ENCODE measurements at regions not wholly inside any gene's neighbourhood (a gene's known extent, or its start where the extent isn't known, plus 50 kb on each side); places are given as distances from the start of the nearest gene placed in this dataset.

GRCh38 chr4:43132010-43132582 lies 239.6 kb downstream of the GRXCR1 start:
- no peaks in the 10 kb centered on the region for H3K27me3 ChIP-seq (ENCODE audit: insufficient read depth, poor library complexity, severe bottlenecking)
- no peak overlapping the region for H3K4me3 ChIP-seq (replicated peaks; ENCODE audit: insufficient read depth, low read length)
- TF ChIP-seq REST (IDR thresholded peaks at IDR 0.05; ENCODE audit: insufficient replicate concordance, low read depth) (no peak), SPI1 (IDR thresholded peaks at IDR 0.05; ENCODE audit: borderline replicate concordance, low read depth) (no peak), GABPA (IDR thresholded peaks at IDR 0.05; ENCODE audit: low read depth) (no peak), CTCF (IDR thresholded peaks at IDR 0.05; ENCODE audit: insufficient read depth, low read length) (peak; percentile 83)
- H3K27ac ChIP-seq (replicated peaks), result no peak overlapping the region
- peak; percentile 1 to 45 for DNase-seq (ENCODE audit: low read depth in 1 of 2, low spot score in 1 of 2)

GRCh38 chr4:43133566-43133965 lies 241.1 kb downstream of the GRXCR1 start:
- Histone ChIP-seq H3K4me3 (replicated peaks; ENCODE audit: insufficient read depth, low read length) (no peak overlapping the region), H3K27me3 (ENCODE audit: insufficient read depth, poor library complexity, severe bottlenecking) (no peaks in the 10 kb centered on the region), H3K27ac (replicated peaks) (no peak overlapping the region)
- no peak for DNase-seq (ENCODE audit: low read depth in 1 of 2, low spot score in 1 of 2)
- TF ChIP-seq REST (IDR thresholded peaks at IDR 0.05; ENCODE audit: insufficient replicate concordance, low read depth), result no peak
- TF ChIP-seq GABPA (IDR thresholded peaks at IDR 0.05; ENCODE audit: low read depth), result no peak
- no peak for TF ChIP-seq SPI1 (IDR thresholded peaks at IDR 0.05; ENCODE audit: borderline replicate concordance, low read depth)
- TF ChIP-seq CTCF (IDR thresholded peaks at IDR 0.05; ENCODE audit: insufficient read depth, low read length), result no peak
- TF ChIP-seq POLR2AphosphoS5 (IDR thresholded peaks at IDR 0.05; ENCODE audit: low read depth), result no peak

- no peak for TF ChIP-seq CTCF (IDR thresholded peaks at IDR 0.05; ENCODE audit: insufficient read depth, low read length)
- TF ChIP-seq GABPA (IDR thresholded peaks at IDR 0.05; ENCODE audit: low read depth), result no peak
- no peak for TF ChIP-seq POLR2AphosphoS5 (IDR thresholded peaks at IDR 0.05; ENCODE audit: low read depth)
- no peak for TF ChIP-seq SPI1 (IDR thresholded peaks at IDR 0.05; ENCODE audit: borderline replicate concordance, low read depth)
- no peak for TF ChIP-seq REST (IDR thresholded peaks at IDR 0.05; ENCODE audit: insufficient replicate concordance, low read depth)
- DNase-seq (ENCODE audit: low read depth in 1 of 2, low spot score in 1 of 2), result no peak
These were observed 244.2 kb downstream of the GRXCR1 start for GRCh38 chr4:43136752-43137151.

More at GRCh38 chr4:43136752-43137151, 244.2 kb downstream of the GRXCR1 start:
- Histone ChIP-seq H3K27me3 (ENCODE audit: insufficient read depth, poor library complexity, severe bottlenecking) (no peaks in the 10 kb centered on the region), H3K27ac (replicated peaks) (no peak overlapping the region), H3K4me3 (replicated peaks; ENCODE audit: insufficient read depth, low read length) (no peak overlapping the region)
